B cell (primary cell): ENCODE measurements at regions not wholly inside any gene's neighbourhood (a gene's known extent, or its start where the extent isn't known, plus 50 kb on each side); places are given as distances from the start of the nearest gene placed in this dataset.
"Not testable (repeated sequence)": the region's sequence is repeated elsewhere in the genome, so short reads cannot be mapped to it uniquely, and the experiment has no call there.

ENCODE experiments used
- ATAC-seq: fragments of 200-7000 bp; cut with Tn5 transposase; one replicate; pipeline ENCODE4 v1.10.0; 2021; ENCODE audit warnings: low read depth, mild to moderate bottlenecking, moderate number of reproducible peaks, moderate library complexity
- CTCF ChIA-PET: fragments of 350-600 bp; sonication (Branson Sonifier 250); formaldehyde crosslinking; loops from one replicate; lab custom pipeline; 2021; ENCODE audit warnings: antibody characterized with exemption, inconsistent platforms; lab: Charles Lee
- POLR2A ChIA-PET: fragments of 350-600 bp; sonication (Branson Sonifier 250); formaldehyde crosslinking; loops from one replicate; lab custom pipeline; 2021; ENCODE audit warnings: antibody characterized with exemption; lab: Charles Lee
- DNase-seq: peaks from one replicate; pipeline ENCODE4 v3.0.0; 2013
- H2AFZ ChIP-seq: 2 replicates; pipeline ENCODE4 v1.6.1; 2012; ENCODE audit warnings: mild to moderate bottlenecking, low read depth, low read length; ENCODE audit not compliant: insufficient read depth, poor library complexity, severe bottlenecking
- H3K27ac ChIP-seq, 2 donors: 1 replicate in 1 of 2; 2 replicates in 1 of 2; pipeline ENCODE4 v1.5.1; 2012 to 2013; ENCODE audit warnings: low read length in 2 of 2, mild to moderate bottlenecking in 2 of 2, moderate library complexity in 1 of 2
- H3K27me3 ChIP-seq, 4 experiments: fragments of 200-600 bp in 1 of 4; sonication (generic) in 1 of 4; replicated peaks in 1 of 4; 1 replicate in 2 of 4; 2 replicates in 2 of 4; pipeline versions ENCODE4 v1.6.1 to v1.7.0; 2013 to 2016; ENCODE audit warnings: low read length in 3 of 4, mild to moderate bottlenecking in 2 of 4, mixed read lengths in 1 of 4, moderate library complexity in 1 of 4; ENCODE audit not compliant: insufficient read depth in 4 of 4, control insufficient read depth in 3 of 4; ENCODE audit errors: control extremely low read depth in 1 of 4
- H3K36me3 ChIP-seq, 2 experiments: replicated peaks in 1 of 2; 1 replicate in 1 of 2; 2 replicates in 1 of 2; pipeline versions ENCODE4 v1.6.1 to v1.7.1; 2013; ENCODE audit warnings: low read length in 1 of 2; ENCODE audit not compliant: insufficient read depth in 2 of 2, control insufficient read depth in 1 of 2; ENCODE audit errors: control extremely low read depth in 1 of 2, extremely low read depth in 1 of 2
- H3K4me1 ChIP-seq, 2 donors: fragments of 200-600 bp in 1 of 2; sonication (generic) in 1 of 2; 1 replicate in 1 of 2; 2 replicates in 1 of 2; pipeline versions ENCODE4 v1.5.1 to v1.6.1; 2013 to 2017; ENCODE audit warnings: low read length in 2 of 2; ENCODE audit not compliant: control insufficient read depth in 2 of 2, insufficient read depth in 2 of 2
- H3K4me2 ChIP-seq: replicated peaks from 2 replicates; pipeline ENCODE3; 2012; ENCODE audit warnings: mild to moderate bottlenecking, low read depth, low read length; ENCODE audit not compliant: poor library complexity, severe bottlenecking
- H3K4me3 ChIP-seq, 5 experiments: fragments of 200-600 bp in 1 of 5; sonication (generic) in 1 of 5; 1 replicate in 3 of 5; 2 replicates in 2 of 5; pipeline versions ENCODE4 v1.5.1 to v1.7.0; 2011 to 2016; ENCODE audit warnings: low read length in 4 of 5, mild to moderate bottlenecking in 4 of 5, low read depth in 2 of 5, control low read depth in 1 of 5, moderate library complexity in 1 of 5; ENCODE audit not compliant: insufficient read depth in 1 of 5; ENCODE audit errors: control extremely low read depth in 1 of 5, extremely low read depth in 1 of 5
- H3K79me2 ChIP-seq: fragments of 200-600 bp; sonication (generic); one replicate; pipeline ENCODE4 v1.6.0; 2016; ENCODE audit warnings: low read length; ENCODE audit not compliant: control insufficient read depth, insufficient read depth
- H3K9ac ChIP-seq: fragments of 200-600 bp; sonication (generic); 2 replicates; pipeline ENCODE4 v1.6.1; 2017; ENCODE audit warnings: mild to moderate bottlenecking, low read length, moderate library complexity
- H3K9me3 ChIP-seq, 3 donors: one replicate each; pipeline versions ENCODE4 v1.6.1 to v1.7.1; 2013; ENCODE audit warnings: low read length in 2 of 3; ENCODE audit not compliant: control insufficient read depth in 2 of 3, insufficient read depth in 1 of 3; ENCODE audit errors: control extremely low read depth in 1 of 3
- H4K20me1 ChIP-seq: 2 replicates; pipeline ENCODE4 v1.6.0; 2012; ENCODE audit warnings: mild to moderate bottlenecking, low read length; ENCODE audit not compliant: insufficient read depth, control insufficient read depth, poor library complexity, severe bottlenecking
- H3K27ac Mint-ChIP-seq: one replicate; pipeline ENCODE4 v1.8.0; 2021; ENCODE audit warnings: mixed read lengths
- H3K27me3 Mint-ChIP-seq: one replicate; pipeline ENCODE4 v1.8.0; 2021; ENCODE audit warnings: mixed read lengths
- H3K4me1 Mint-ChIP-seq: one replicate; pipeline ENCODE4 v1.8.0; 2021; ENCODE audit warnings: mixed read lengths
- H3K4me3 Mint-ChIP-seq: one replicate; pipeline ENCODE4 v1.8.0; 2021; ENCODE audit warnings: mixed read lengths
- H3K9me3 Mint-ChIP-seq: one replicate; pipeline ENCODE4 v1.8.0; 2022; ENCODE audit warnings: mixed read lengths; ENCODE audit not compliant: insufficient read depth
- WGBS: methylation state at CpG from one replicate; pipeline ENCODE4 v1.1.5; 2013; ENCODE audit warnings: missing lambda C conversion rate; ENCODE audit not compliant: insufficient coverage; 5-methylcytosine and 5-hydroxymethylcytosine counted together
- intact Hi-C: fragments of 100-400 bp; cut with micrococcal nuclease; formaldehyde crosslinking; loops from one replicate; pipeline ENCODE4 v1.10.0; 2022

DNA sequence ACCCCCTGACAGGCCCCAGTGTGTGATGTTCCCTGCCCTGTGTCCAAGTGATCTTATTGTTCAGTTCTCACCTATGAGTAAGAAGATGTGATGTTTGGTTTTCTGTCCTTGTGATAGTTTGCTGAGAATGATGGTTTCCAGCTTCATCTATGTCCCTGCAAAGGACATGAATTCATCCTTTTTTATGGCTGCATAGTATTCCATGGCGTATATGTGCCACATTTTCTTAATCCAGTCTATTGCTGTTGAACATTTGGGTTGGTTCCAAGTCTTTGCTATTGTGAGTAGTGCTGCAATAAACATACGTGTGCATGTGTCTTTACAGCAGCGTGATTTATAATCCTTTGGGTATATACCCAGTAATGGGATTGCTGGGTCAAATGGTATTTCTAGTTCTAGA, 156.1 kb downstream of the SEPTIN7 start:
- no CpG with 5 or more reads among the region's 3 CpGs for WGBS
- H3K9ac ChIP-seq, H3K27ac ChIP-seq, intact Hi-C loops, POLR2A ChIA-PET, H3K9me3 ChIP-seq, H3K9me3 Mint-ChIP-seq, H3K27me3 Mint-ChIP-seq, H3K4me2 ChIP-seq, H4K20me1 ChIP-seq, ATAC-seq, H3K27me3 ChIP-seq, H3K27ac Mint-ChIP-seq, H3K4me1 Mint-ChIP-seq, H3K79me2 ChIP-seq, H2AFZ ChIP-seq, H3K4me3 Mint-ChIP-seq, H3K36me3 ChIP-seq, H3K4me1 ChIP-seq, CTCF ChIA-PET, DNase-seq, H3K4me3 ChIP-seq: not testable (repeated sequence)

DNA sequence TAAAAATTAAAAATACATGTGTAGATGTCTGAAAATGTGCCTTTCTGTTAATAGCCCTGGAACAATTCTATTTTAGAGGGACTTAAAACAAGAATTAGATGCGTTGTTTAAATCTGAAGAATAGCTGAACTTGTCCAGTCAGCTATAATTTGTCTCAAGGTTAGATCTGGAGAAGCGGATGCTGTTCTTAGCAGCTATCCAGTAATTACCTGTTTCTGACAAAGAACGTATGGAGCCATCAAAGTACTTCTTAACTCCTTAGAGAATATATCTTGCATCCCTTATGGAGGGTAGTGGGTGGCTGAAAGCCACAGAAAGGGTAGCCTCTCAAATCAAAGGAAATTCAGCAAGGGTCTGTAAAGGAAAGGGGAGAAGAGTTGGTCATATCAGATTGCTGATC, 160.4 kb downstream of the SEPTIN7 start:
- H3K9ac ChIP-seq, H3K27ac Mint-ChIP-seq, H3K4me1 ChIP-seq, ATAC-seq, H3K79me2 ChIP-seq, POLR2A ChIA-PET, CTCF ChIA-PET, H3K36me3 ChIP-seq, H4K20me1 ChIP-seq, intact Hi-C loops, H3K9me3 ChIP-seq, H3K27ac ChIP-seq, DNase-seq, H3K4me3 ChIP-seq, H3K4me1 Mint-ChIP-seq, H3K27me3 Mint-ChIP-seq, H3K4me3 Mint-ChIP-seq, H3K4me2 ChIP-seq, H2AFZ ChIP-seq, H3K27me3 ChIP-seq, H3K9me3 Mint-ChIP-seq: not testable (repeated sequence)
- 57% methylated on average over 1 of the region's 3 CpGs for WGBS

DNA sequence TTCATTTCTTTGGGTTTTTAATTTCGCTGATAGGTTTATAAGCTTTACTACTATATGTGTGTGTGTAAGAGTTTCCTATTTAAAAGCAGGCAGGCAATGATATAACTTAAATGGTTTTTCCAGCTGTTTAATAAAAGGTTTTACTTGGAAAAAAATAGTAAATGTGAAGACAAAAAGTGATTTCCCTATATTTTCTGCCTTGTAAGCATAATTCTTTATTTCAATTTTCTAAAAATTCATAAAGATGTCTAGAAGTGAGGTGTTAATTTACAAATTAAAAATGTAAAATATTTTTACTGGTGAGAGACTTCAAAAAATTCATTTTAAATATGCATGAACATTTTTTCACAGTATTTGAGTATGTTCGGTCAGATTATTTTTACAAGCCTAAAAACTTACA, 161.8 kb downstream of the SEPTIN7 start:
- H3K4me3 Mint-ChIP-seq, H3K36me3 ChIP-seq, POLR2A ChIA-PET, H3K27me3 Mint-ChIP-seq, H3K27ac ChIP-seq, H4K20me1 ChIP-seq, H3K4me1 Mint-ChIP-seq, H3K27ac Mint-ChIP-seq, H3K4me3 ChIP-seq, DNase-seq, H3K79me2 ChIP-seq, H3K9me3 ChIP-seq, H3K4me1 ChIP-seq, H2AFZ ChIP-seq, CTCF ChIA-PET, H3K4me2 ChIP-seq, ATAC-seq, H3K9ac ChIP-seq, intact Hi-C loops, H3K9me3 Mint-ChIP-seq, H3K27me3 ChIP-seq: not testable (repeated sequence)
- no CpG with 5 or more reads among the region's 2 CpGs for WGBS
